ENCODE measurements at regions not wholly inside any gene's neighbourhood (a gene's known extent, or its start where the extent isn't known, plus 50 kb on each side); places are given as distances from the start of the nearest gene placed in this dataset.

GRCh38 chr5:93224624-93225023 lies 356.4 kb downstream of the NR2F1-AS1 start:
- H3K4me3 ChIP-seq (ENCODE audit: low read length), result no peak overlapping the region
- no peaks in the 10 kb centered on the region for H3K36me3 ChIP-seq (ENCODE audit: insufficient read depth, low read length)
- TF ChIP-seq SMC3 (conservative IDR thresholded peaks at IDR 0.05; ENCODE audit: poor library complexity) (no peak), POLR2AphosphoS5 (IDR thresholded peaks at IDR 0.05) (no peak), EP300 (conservative IDR thresholded peaks at IDR 0.05; ENCODE audit: poor library complexity, severe bottlenecking) (no peak), EZH2 (IDR thresholded peaks at IDR 0.05; ENCODE audit: borderline replicate concordance, insufficient read depth, low read length, poor library complexity, severe bottlenecking) (no peak), RAD21 (conservative IDR thresholded peaks at IDR 0.05) (no peak), MXI1 (conservative IDR thresholded peaks at IDR 0.05; ENCODE audit: poor library complexity, severe bottlenecking) (no peak), CTCF (IDR thresholded peaks at IDR 0.05; ENCODE audit: poor library complexity, severe bottlenecking) (no peak), TAF1 (IDR thresholded peaks at IDR 0.05; ENCODE audit: low read depth) (no peak)
- TF ChIP-seq, protein P1, sequence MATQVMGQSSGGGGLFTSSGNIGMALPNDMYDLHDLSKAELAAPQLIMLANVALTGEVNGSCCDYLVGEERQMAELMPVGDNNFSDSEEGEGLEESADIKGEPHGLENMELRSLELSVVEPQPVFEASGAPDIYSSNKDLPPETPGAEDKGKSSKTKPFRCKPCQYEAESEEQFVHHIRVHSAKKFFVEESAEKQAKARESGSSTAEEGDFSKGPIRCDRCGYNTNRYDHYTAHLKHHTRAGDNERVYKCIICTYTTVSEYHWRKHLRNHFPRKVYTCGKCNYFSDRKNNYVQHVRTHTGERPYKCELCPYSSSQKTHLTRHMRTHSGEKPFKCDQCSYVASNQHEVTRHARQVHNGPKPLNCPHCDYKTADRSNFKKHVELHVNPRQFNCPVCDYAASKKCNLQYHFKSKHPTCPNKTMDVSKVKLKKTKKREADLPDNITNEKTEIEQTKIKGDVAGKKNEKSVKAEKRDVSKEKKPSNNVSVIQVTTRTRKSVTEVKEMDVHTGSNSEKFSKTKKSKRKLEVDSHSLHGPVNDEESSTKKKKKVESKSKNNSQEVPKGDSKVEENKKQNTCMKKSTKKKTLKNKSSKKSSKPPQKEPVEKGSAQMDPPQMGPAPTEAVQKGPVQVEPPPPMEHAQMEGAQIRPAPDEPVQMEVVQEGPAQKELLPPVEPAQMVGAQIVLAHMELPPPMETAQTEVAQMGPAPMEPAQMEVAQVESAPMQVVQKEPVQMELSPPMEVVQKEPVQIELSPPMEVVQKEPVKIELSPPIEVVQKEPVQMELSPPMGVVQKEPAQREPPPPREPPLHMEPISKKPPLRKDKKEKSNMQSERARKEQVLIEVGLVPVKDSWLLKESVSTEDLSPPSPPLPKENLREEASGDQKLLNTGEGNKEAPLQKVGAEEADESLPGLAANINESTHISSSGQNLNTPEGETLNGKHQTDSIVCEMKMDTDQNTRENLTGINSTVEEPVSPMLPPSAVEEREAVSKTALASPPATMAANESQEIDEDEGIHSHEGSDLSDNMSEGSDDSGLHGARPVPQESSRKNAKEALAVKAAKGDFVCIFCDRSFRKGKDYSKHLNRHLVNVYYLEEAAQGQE (IDR thresholded peaks at IDR 0.05; ENCODE audit: borderline replicate concordance), result no peak
- H3K27ac ChIP-seq (ENCODE audit: low read length), result no peak overlapping the region
- H3K9ac ChIP-seq (ENCODE audit: low read length), result no peak overlapping the region
- no peaks in the 10 kb centered on the region for H4K20me1 ChIP-seq (ENCODE audit: insufficient read depth)
- H2AFZ ChIP-seq (ENCODE audit: low read depth, low read length), result no peak overlapping the region
- no peaks in the 10 kb centered on the region for H3K9me3 ChIP-seq (ENCODE audit: low read length)
- H3K79me2 ChIP-seq (replicated peaks; ENCODE audit: insufficient read depth, low read length), result no peaks in the 10 kb centered on the region
- no peaks in the 10 kb centered on the region for H3K9me2 ChIP-seq (ENCODE audit: insufficient read depth, low read length)
- no peak overlapping the region for H3K4me2 ChIP-seq (ENCODE audit: low read length)
- no peaks in the 10 kb centered on the region for H3F3A ChIP-seq (ENCODE audit: insufficient read depth, low read length, poor library complexity, severe bottlenecking)
- no peaks in the 10 kb centered on the region for H3K27me3 ChIP-seq (ENCODE audit: insufficient read depth, low read depth, low read length)

DNA sequence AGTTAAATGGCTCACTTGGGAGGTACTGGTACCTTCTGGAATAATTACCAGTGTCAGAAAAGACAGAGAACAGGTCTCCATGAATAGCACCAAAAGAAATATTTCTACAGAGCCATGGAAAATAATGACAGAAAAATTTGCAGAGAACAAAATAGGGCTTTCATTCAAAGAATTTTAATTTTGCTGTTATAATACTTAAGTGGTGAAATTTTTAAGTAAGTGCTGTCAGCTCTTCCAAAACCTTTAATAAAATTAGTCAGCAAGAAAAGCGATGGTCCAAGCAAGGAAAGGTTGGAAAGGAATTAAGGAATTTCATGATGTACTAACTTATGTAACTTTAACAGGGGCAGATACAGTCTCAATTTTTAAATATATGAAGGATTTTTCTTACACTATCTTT lies 359.2 kb downstream of the NR2F1-AS1 start:
- H3F3A ChIP-seq (ENCODE audit: insufficient read depth, low read length, poor library complexity, severe bottlenecking), result no peaks in the 10 kb centered on the region
- H3K79me2 ChIP-seq (replicated peaks; ENCODE audit: insufficient read depth, low read length), result no peaks in the 10 kb centered on the region
- H4K20me1 ChIP-seq (ENCODE audit: insufficient read depth), result no peaks in the 10 kb centered on the region
- H3K27ac ChIP-seq (ENCODE audit: low read length), result no peak overlapping the region
- no peak overlapping the region for H3K4me2 ChIP-seq (ENCODE audit: low read length)
- no peaks in the 10 kb centered on the region for H3K27me3 ChIP-seq (ENCODE audit: insufficient read depth, low read depth, low read length)
- no peaks in the 10 kb centered on the region for H3K9me3 ChIP-seq (ENCODE audit: low read length)
- H3K4me3 ChIP-seq (ENCODE audit: low read length), result no peak overlapping the region
- no peak overlapping the region for H2AFZ ChIP-seq (ENCODE audit: low read depth, low read length)
- no peaks in the 10 kb centered on the region for H3K36me3 ChIP-seq (ENCODE audit: insufficient read depth, low read length)
- no peak overlapping the region for H3K9ac ChIP-seq (ENCODE audit: low read length)
- TF ChIP-seq EP300 (conservative IDR thresholded peaks at IDR 0.05; ENCODE audit: poor library complexity, severe bottlenecking) (no peak), TAF1 (IDR thresholded peaks at IDR 0.05; ENCODE audit: low read depth) (no peak), SMC3 (conservative IDR thresholded peaks at IDR 0.05; ENCODE audit: poor library complexity) (no peak), CTCF (IDR thresholded peaks at IDR 0.05; ENCODE audit: poor library complexity, severe bottlenecking) (no peak), RAD21 (conservative IDR thresholded peaks at IDR 0.05) (no peak), MXI1 (conservative IDR thresholded peaks at IDR 0.05; ENCODE audit: poor library complexity, severe bottlenecking) (no peak), POLR2AphosphoS5 (IDR thresholded peaks at IDR 0.05) (no peak), EZH2 (IDR thresholded peaks at IDR 0.05; ENCODE audit: borderline replicate concordance, insufficient read depth, low read length, poor library complexity, severe bottlenecking) (no peak)
- no peaks in the 10 kb centered on the region for H3K9me2 ChIP-seq (ENCODE audit: insufficient read depth, low read length)
